GM23248 (cell line): ENCODE measurements at regions not wholly inside any gene's neighbourhood (a gene's known extent, or its start where the extent isn't known, plus 50 kb on each side); places are given as distances from the start of the nearest gene placed in this dataset.

Source experiments
- EZH2 ChIP-seq: fragments of 200-600 bp; sonication (generic); IDR thresholded peaks from 2 replicates; pipeline ENCODE4 v1.6.1; 2018; ENCODE audit warnings: antibody characterized with exemption, mild to moderate bottlenecking; ENCODE audit not compliant: insufficient read depth, poor library complexity, severe bottlenecking
- EZH2phosphoT487 ChIP-seq: fragments of 200-600 bp; sonication (generic); IDR thresholded peaks from 2 replicates; pipeline ENCODE4 v1.6.1; 2018; ENCODE audit warnings: antibody characterized with exemption, moderate library complexity, mild to moderate bottlenecking, low read depth; ENCODE audit not compliant: insufficient read depth

- TF ChIP-seq EZH2 = no peak
- TF ChIP-seq EZH2phosphoT487 = no peak
Measured at GRCh38 chr1:106120789-106121188, 935.7 kb upstream of the PRMT6 start.
